ENCODE measurements at regions not wholly inside any gene's neighbourhood (a gene's known extent, or its start where the extent isn't known, plus 50 kb on each side); places are given as distances from the start of the nearest gene placed in this dataset.

GRCh38 chr21:28746166-28746565, 246.5 kb downstream of the LTN1 start:
- TF ChIP-seq, protein P1, sequence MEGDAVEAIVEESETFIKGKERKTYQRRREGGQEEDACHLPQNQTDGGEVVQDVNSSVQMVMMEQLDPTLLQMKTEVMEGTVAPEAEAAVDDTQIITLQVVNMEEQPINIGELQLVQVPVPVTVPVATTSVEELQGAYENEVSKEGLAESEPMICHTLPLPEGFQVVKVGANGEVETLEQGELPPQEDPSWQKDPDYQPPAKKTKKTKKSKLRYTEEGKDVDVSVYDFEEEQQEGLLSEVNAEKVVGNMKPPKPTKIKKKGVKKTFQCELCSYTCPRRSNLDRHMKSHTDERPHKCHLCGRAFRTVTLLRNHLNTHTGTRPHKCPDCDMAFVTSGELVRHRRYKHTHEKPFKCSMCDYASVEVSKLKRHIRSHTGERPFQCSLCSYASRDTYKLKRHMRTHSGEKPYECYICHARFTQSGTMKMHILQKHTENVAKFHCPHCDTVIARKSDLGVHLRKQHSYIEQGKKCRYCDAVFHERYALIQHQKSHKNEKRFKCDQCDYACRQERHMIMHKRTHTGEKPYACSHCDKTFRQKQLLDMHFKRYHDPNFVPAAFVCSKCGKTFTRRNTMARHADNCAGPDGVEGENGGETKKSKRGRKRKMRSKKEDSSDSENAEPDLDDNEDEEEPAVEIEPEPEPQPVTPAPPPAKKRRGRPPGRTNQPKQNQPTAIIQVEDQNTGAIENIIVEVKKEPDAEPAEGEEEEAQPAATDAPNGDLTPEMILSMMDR (conservative IDR thresholded peaks at IDR 0.05; ENCODE audit: low read depth, low read length): no peak
- no peak for TF ChIP-seq EZH2 (IDR thresholded peaks at IDR 0.05; ENCODE audit: borderline replicate concordance, low read depth, low read length, poor library complexity, severe bottlenecking)

Data from A673 (cell line).